ENCODE measurements at regions not wholly inside any gene's neighbourhood (a gene's known extent, or its start where the extent isn't known, plus 50 kb on each side); places are given as distances from the start of the nearest gene placed in this dataset.

- H3K79me2 ChIP-seq (ENCODE audit: insufficient read depth, low read length), result no peaks in the 10 kb centered on the region
- no peak overlapping the region for H2AFZ ChIP-seq (ENCODE audit: low read length)
- no peak for DNase-seq (ENCODE audit: insufficient read length, low spot score, missing footprints)
- H3K36me3 ChIP-seq (ENCODE audit: insufficient read depth, low read length), result no peaks in the 10 kb centered on the region
- no peaks in the 10 kb centered on the region for H3K27me3 ChIP-seq (ENCODE audit: insufficient read depth, low read length)
- no peak overlapping the region for H3K4me3 ChIP-seq (ENCODE audit: insufficient read depth, low read length)
- H3K27ac ChIP-seq (ENCODE audit: low read depth, low read length), result no peak overlapping the region
- TF ChIP-seq CTCF (IDR thresholded peaks at IDR 0.05; ENCODE audit: extremely low read depth, low read depth, low read length), result no peak
- no peak overlapping the region for H3K4me2 ChIP-seq (ENCODE audit: insufficient read depth, low read length)
- H3K4me1 ChIP-seq (ENCODE audit: insufficient read depth, low read length), result no peaks in the 10 kb centered on the region
- no peaks in the 10 kb centered on the region for H3K9me3 ChIP-seq (ENCODE audit: low read depth, low read length)
- H4K20me1 ChIP-seq (ENCODE audit: insufficient read depth, low read length), result no peaks in the 10 kb centered on the region
Observed at GRCh38 chr6:1031720-1032119, 280.2 kb upstream of the FOXQ1 start.

- H3K36me3 ChIP-seq (ENCODE audit: insufficient read depth, low read length), result no peaks in the 10 kb centered on the region
- no peak overlapping the region for H3K4me3 ChIP-seq (ENCODE audit: insufficient read depth, low read length)
- H3K79me2 ChIP-seq (ENCODE audit: insufficient read depth, low read length), result no peaks in the 10 kb centered on the region
- no peak overlapping the region for H3K27ac ChIP-seq (ENCODE audit: low read depth, low read length)
- no peak for DNase-seq (ENCODE audit: insufficient read length, low spot score, missing footprints)
- no peak overlapping the region for H3K4me2 ChIP-seq (ENCODE audit: insufficient read depth, low read length)
- H4K20me1 ChIP-seq (ENCODE audit: insufficient read depth, low read length), result no peaks in the 10 kb centered on the region
- no peak for TF ChIP-seq CTCF (IDR thresholded peaks at IDR 0.05; ENCODE audit: extremely low read depth, low read depth, low read length)
- no peak overlapping the region for H2AFZ ChIP-seq (ENCODE audit: low read length)
- H3K9me3 ChIP-seq (ENCODE audit: low read depth, low read length), result no peaks in the 10 kb centered on the region
- H3K27me3 ChIP-seq (ENCODE audit: insufficient read depth, low read length), result no peaks in the 10 kb centered on the region
- peaks cover 6% of the 10 kb centered on the region for H3K4me1 ChIP-seq (ENCODE audit: insufficient read depth, low read length)
Observed at GRCh38 chr6:1029141-1029540, 282.8 kb upstream of the FOXQ1 start.

- Histone ChIP-seq H3K9me3 (ENCODE audit: low read depth, low read length) (no peaks in the 10 kb centered on the region), H3K4me3 (ENCODE audit: insufficient read depth, low read length) (no peak overlapping the region), H2AFZ (ENCODE audit: low read length) (no peak overlapping the region), H3K4me1 (ENCODE audit: insufficient read depth, low read length) (peaks cover 6% of the 10 kb centered on the region), H3K36me3 (ENCODE audit: insufficient read depth, low read length) (no peaks in the 10 kb centered on the region), H3K27ac (ENCODE audit: low read depth, low read length) (no peak overlapping the region), H4K20me1 (ENCODE audit: insufficient read depth, low read length) (no peaks in the 10 kb centered on the region), H3K4me2 (ENCODE audit: insufficient read depth, low read length) (no peak overlapping the region), H3K27me3 (ENCODE audit: insufficient read depth, low read length) (no peaks in the 10 kb centered on the region), H3K79me2 (ENCODE audit: insufficient read depth, low read length) (no peaks in the 10 kb centered on the region)
- TF ChIP-seq CTCF (IDR thresholded peaks at IDR 0.05; ENCODE audit: extremely low read depth, low read depth, low read length), result no peak
- no peak for DNase-seq (ENCODE audit: insufficient read length, low spot score, missing footprints)
Observed at GRCh38 chr6:1028723-1029122, 283.2 kb upstream of the FOXQ1 start.

- Histone ChIP-seq H3K9me3 (ENCODE audit: low read depth, low read length) (no peaks in the 10 kb centered on the region), H2AFZ (ENCODE audit: low read length) (no peak overlapping the region), H3K4me3 (ENCODE audit: insufficient read depth, low read length) (no peak overlapping the region), H3K36me3 (ENCODE audit: insufficient read depth, low read length) (no peaks in the 10 kb centered on the region), H3K27me3 (ENCODE audit: insufficient read depth, low read length) (no peaks in the 10 kb centered on the region), H3K27ac (ENCODE audit: low read depth, low read length) (no peak overlapping the region), H4K20me1 (ENCODE audit: insufficient read depth, low read length) (no peaks in the 10 kb centered on the region), H3K4me2 (ENCODE audit: insufficient read depth, low read length) (no peak overlapping the region), H3K4me1 (ENCODE audit: insufficient read depth, low read length) (peaks cover 6% of the 10 kb centered on the region), H3K79me2 (ENCODE audit: insufficient read depth, low read length) (no peaks in the 10 kb centered on the region)
- DNase-seq (ENCODE audit: insufficient read length, low spot score, missing footprints), result no peak
- TF ChIP-seq CTCF (IDR thresholded peaks at IDR 0.05; ENCODE audit: extremely low read depth, low read depth, low read length), result no peak
Observed at GRCh38 chr6:1027795-1028569, 283.9 kb upstream of the FOXQ1 start.

All from osteoblast (primary cell).